Stimulated activated naive CD8-positive, alpha-beta T cell treated with anti-CD3 and anti-CD28 coated beads, Interleukin-15, amount 100 ng/mL, for 72 hours (primary cell): ENCODE measurements at regions not wholly inside any gene's neighbourhood (a gene's known extent, or its start where the extent isn't known, plus 50 kb on each side); places are given as distances from the start of the nearest gene placed in this dataset.
"Not testable (repeated sequence)": the region's sequence is repeated elsewhere in the genome, so short reads cannot be mapped to it uniquely, and the experiment has no call there.

ENCODE experiments used
- ATAC-seq: fragments of 150-1000 bp; cut with Tn5 transposase; 2 replicates; pipeline ENCODE4 v1.10.0; 2021; ENCODE audit warnings: mild to moderate bottlenecking, moderate library complexity
- DNase-seq, 2 donors: peaks; one replicate each; pipeline ENCODE4 v3.0.0; 2021 to 2022
- H3K27ac Mint-ChIP-seq, 2 donors: one replicate each; pipeline ENCODE4 v1.8.0; 2022; ENCODE audit warnings: mild to moderate bottlenecking in 2 of 2, mixed read lengths in 2 of 2, moderate library complexity in 2 of 2
- H3K27me3 Mint-ChIP-seq: one replicate; pipeline ENCODE4 v1.8.0; 2022; ENCODE audit warnings: mixed read lengths
- H3K4me1 Mint-ChIP-seq: one replicate; pipeline ENCODE4 v1.8.0; 2022; ENCODE audit warnings: mild to moderate bottlenecking, mixed read lengths
- H3K4me3 Mint-ChIP-seq, 2 donors: one replicate each; pipeline ENCODE4 v1.8.0; 2022; ENCODE audit warnings: mild to moderate bottlenecking in 2 of 2, mixed read lengths in 2 of 2, moderate library complexity in 1 of 2
- H3K9me3 Mint-ChIP-seq, 2 donors: one replicate each; pipeline ENCODE4 v1.8.0; 2022; ENCODE audit warnings: mixed read lengths in 2 of 2

GRCh38 chr20:64327223-64327549 is 71.6 kb downstream of the PCMTD2 start:
- H3K4me3 Mint-ChIP-seq, ATAC-seq, H3K27ac Mint-ChIP-seq, H3K4me1 Mint-ChIP-seq, H3K9me3 Mint-ChIP-seq, DNase-seq: not testable (repeated sequence)
- H3K27me3 Mint-ChIP-seq = peaks cover 28% of the 10 kb centered on the region

GRCh38 chr20:64327550-64328317 is 72.2 kb downstream of the PCMTD2 start:
- peaks cover 28% of the 10 kb centered on the region for H3K27me3 Mint-ChIP-seq
- DNase-seq, H3K4me1 Mint-ChIP-seq, H3K4me3 Mint-ChIP-seq, H3K9me3 Mint-ChIP-seq, H3K27ac Mint-ChIP-seq: not testable (repeated sequence)
- ATAC-seq = peak; percentile 81

GRCh38 chr20:64328595-64329250 is 73.2 kb downstream of the PCMTD2 start:
- not testable (repeated sequence) for H3K9me3 Mint-ChIP-seq, ATAC-seq

GRCh38 chr20:64332627-64333026 is 77.1 kb downstream of the PCMTD2 start:
- not testable (repeated sequence) for H3K27ac Mint-ChIP-seq, H3K4me3 Mint-ChIP-seq, DNase-seq, H3K4me1 Mint-ChIP-seq, ATAC-seq, H3K27me3 Mint-ChIP-seq, H3K9me3 Mint-ChIP-seq

More at GRCh38 chr20:64328595-64329250, 73.2 kb downstream of the PCMTD2 start:
- H3K4me1 Mint-ChIP-seq, H3K4me3 Mint-ChIP-seq, DNase-seq, H3K27ac Mint-ChIP-seq: not testable (repeated sequence)
- peaks cover 23% of the 10 kb centered on the region for H3K27me3 Mint-ChIP-seq
